Stimulated activated CD4-positive, alpha-beta T cell treated with anti-CD3 and anti-CD28 coated beads, Interleukin-12 subunit alpha, Interleukin-12 subunit beta, amount 100 ng/mL, for 4 hours (primary cell): ENCODE measurements at regions not wholly inside any gene's neighbourhood (a gene's known extent, or its start where the extent isn't known, plus 50 kb on each side); places are given as distances from the start of the nearest gene placed in this dataset.

Experiments
- DNase-seq: peaks from one replicate; pipeline ENCODE4 v3.0.0-alpha.2; 2020

GRCh38 chr6:98484696-98485095 is 349.7 kb upstream of the POU3F2 start:
- no peak for DNase-seq

- no peak for DNase-seq
Measured at GRCh38 chr6:98485593-98485992, 348.8 kb upstream of the POU3F2 start.

DNA sequence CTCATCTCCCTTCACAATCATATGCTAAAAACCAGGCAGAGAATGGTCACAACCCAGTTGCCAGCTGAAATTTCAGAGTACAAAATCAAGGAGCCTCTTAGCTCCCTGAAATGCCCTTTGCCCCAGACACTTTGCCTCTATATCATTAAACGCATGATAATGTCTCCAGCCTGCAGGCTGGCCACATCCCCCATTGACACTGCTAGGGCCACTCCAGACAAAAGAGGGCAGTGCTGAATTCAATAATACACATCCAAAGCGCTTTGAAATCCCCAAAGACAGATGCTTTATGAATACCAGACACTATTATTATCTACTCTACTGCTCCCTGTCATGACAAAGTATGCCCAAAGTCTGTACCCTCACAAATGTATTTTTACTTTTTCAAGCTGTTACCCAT is 348.3 kb upstream of the POU3F2 start:
- DNase-seq = no peak

GRCh38 chr6:98487612-98488011 is 346.8 kb upstream of the POU3F2 start:
- no peak for DNase-seq

- DNase-seq = no peak
Measured at GRCh38 chr6:98498144-98498775, 336.1 kb upstream of the POU3F2 start.

GRCh38 chr6:98498866-98499265 is 335.5 kb upstream of the POU3F2 start:
- DNase-seq = no peak

DNA sequence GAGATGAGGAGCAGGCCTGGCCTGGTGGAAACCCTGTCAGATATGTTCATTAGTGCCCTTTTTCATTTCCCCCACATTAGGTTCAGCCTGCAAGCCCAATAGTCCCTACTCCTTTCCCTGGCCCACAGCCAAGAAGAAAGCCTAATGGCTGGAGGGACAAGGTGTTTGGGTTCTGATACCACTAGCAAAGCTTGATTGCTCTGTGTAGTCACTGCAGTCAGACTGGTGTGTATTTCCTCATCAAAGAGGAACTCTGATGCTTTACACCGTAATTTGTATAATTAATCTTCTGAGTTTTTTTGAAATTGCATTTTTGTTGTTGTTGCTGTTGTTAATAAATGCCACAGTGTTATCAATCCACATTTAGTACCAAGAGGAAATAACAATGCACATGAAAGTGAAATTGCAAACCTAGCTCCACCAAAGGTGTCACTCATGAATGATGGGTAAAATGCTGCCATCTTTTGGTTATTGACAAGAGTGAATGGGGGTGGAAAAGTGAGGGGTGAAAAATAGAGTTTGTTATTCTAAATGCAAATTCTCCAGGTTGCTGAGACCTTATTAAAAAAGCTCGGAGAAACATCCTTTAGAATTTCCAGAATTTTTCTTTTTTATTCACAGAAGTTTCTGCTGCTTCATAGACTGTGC is 320.2 kb upstream of the POU3F2 start:
- no peak for DNase-seq

- no peak for DNase-seq
Measured at GRCh38 chr6:98514796-98515195, 319.6 kb upstream of the POU3F2 start.

DNA sequence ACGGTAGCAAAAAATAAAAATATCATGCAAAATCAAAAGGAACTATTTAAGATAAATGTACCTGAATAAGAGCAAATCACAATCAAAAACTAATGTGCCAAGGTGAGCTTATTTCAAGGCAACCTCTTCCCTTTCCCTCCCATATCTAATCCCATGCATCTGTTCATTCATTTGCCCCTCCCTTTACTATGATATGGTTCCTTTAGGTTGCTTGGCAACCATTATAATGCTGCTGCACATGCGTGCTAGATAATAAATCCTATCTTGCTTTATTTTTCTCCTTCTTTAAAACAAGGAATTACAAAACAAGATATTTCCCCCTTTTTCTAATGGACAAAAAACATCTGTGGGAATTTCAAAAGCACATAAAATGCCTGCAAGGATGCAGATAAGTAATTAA is 318.2 kb upstream of the POU3F2 start:
- DNase-seq = no peak

DNA sequence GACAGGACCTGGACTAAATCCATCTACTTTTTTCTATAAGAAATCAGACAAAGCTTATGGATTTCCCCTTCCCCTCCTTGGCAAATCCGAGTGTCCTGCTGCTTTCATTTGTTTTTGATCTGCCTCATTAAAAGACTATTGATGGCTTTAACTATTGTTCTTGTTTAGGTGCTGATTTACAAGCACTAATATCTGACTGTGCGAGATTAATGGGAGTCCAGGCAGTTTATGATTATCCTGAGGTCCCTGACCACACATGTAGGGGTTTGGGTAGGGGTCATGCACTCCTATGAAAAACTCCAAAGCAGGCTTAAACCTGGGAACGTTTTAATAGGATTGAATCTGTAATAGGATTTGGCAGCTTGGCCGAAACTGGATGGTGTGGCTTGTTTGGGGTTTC is 317.5 kb upstream of the POU3F2 start:
- DNase-seq = no peak

GRCh38 chr6:98525860-98526259 is 308.5 kb upstream of the POU3F2 start:
- no peak for DNase-seq

DNA sequence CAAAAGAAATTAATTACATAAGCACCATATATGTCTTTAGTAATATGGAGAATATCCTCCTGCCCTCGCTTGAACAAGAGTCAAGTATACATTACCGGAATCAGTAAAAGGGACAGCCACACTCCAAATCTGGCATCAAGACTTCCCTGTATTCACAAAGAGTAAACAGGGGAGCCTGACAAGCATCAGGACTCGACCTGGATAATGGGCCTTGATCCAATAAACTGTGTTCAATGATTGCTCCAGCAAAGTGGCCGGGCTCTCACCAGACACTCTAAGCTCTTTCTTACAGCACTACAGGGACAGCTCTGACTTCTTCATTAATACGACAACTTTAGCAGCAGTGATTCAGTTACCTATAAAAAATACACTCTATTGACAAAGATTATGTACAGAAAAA is 307.9 kb upstream of the POU3F2 start:
- no peak for DNase-seq

- DNase-seq = no peak
Measured at GRCh38 chr6:98529364-98529763, 305.0 kb upstream of the POU3F2 start.

DNA sequence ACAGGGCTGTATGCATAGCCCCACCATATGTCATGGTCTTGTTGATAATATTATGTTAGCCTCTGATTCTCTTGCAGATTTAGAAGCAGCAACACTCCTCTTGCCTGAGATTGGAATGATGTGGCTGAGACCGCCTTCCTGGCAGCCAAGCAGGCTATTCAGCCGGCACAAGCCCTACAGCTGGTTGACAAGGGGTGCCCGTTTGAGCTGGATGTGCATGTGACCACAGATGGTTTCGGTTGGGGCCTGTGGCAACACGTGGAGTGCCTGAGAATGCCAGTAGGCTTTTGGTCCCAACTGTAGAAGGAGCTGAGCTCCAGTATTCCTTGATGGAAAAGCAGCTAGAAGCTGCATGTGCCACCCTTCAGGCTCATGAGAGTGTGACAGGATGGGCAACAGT is 303.6 kb upstream of the POU3F2 start:
- no peak for DNase-seq

- no peak for DNase-seq
Measured at GRCh38 chr6:98532004-98532403, 302.4 kb upstream of the POU3F2 start.

DNA sequence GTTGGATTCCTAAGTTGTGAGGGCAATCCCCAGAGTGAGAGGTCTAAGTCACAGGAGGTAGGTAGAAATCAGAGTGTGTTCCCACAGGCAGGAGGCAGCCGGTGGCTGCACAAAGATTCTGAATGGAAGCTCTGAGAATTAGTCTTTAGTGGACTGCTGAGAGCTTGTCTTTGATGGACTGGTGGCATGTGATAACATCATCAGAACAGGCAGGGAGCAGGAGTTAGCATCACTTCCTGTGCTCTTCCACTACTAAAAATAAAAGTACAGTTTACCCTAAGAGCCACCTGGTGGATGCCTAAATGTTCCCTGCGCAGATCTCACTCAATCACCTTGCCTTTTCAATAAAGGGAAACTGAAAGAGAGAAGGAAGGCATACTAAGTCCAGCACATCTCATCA is 294.6 kb upstream of the POU3F2 start:
- DNase-seq = no peak

- DNase-seq = no peak
Measured at GRCh38 chr6:98546376-98546775, 288.0 kb upstream of the POU3F2 start.

DNA sequence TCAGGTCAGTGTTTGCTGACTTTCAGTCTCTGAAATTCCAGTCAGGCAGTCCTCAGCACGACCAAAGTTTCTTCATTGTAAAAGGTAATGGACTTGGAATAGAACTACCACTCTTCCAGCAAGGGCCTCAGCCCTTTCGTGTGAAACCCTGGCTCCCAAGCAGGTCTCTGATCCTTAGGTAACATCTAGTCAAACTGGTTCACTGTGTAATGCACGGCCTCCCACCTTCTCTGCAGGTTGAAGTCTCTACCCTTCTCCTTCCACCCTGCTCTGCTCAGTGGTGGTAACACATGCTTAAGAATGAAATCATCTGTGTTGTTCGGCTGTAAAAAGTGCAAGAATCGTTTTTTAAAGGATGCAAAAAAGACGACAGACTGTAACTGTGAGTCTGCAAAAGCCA is 287.2 kb upstream of the POU3F2 start:
- no peak for DNase-seq

- DNase-seq = no peak
Measured at GRCh38 chr6:98547634-98548033, 286.7 kb upstream of the POU3F2 start.

- DNase-seq = no peak
Measured at GRCh38 chr6:98548301-98548700, 286.1 kb upstream of the POU3F2 start.

- no peak for DNase-seq
Measured at GRCh38 chr6:98560418-98560817, 274.0 kb upstream of the POU3F2 start.

- DNase-seq = no peak
Measured at GRCh38 chr6:98560841-98561240, 273.5 kb upstream of the POU3F2 start.

GRCh38 chr6:98566126-98566525 is 268.2 kb upstream of the POU3F2 start:
- no peak for DNase-seq

- no peak for DNase-seq
Measured at GRCh38 chr6:98572579-98572978, 261.8 kb upstream of the POU3F2 start.

GRCh38 chr6:98574984-98575383 is 259.4 kb upstream of the POU3F2 start:
- no peak for DNase-seq
